AG10803 (cell line): ENCODE measurements at regions not wholly inside any gene's neighbourhood (a gene's known extent, or its start where the extent isn't known, plus 50 kb on each side); places are given as distances from the start of the nearest gene placed in this dataset.

Experiments
- DNase-seq: peaks from one replicate; pipeline ENCODE4 v3.0.0; 2010; ENCODE audit warnings: low read depth
- H3K4me3 ChIP-seq: 2 replicates; pipeline ENCODE4 v1.5.1; 2011; ENCODE audit warnings: mild to moderate bottlenecking, low read length, control low read depth
- TF ChIP-seq, protein P1 (sequence below): conservative IDR thresholded peaks from 2 replicates; pipeline ENCODE4 v1.5.1; 2011; ENCODE audit warnings: mild to moderate bottlenecking, low read length, control low read depth, inconsistent platforms

GRCh38 chr5:167712986-167713585 is 578.4 kb upstream of the WWC1 start:
- TF ChIP-seq, protein P1, sequence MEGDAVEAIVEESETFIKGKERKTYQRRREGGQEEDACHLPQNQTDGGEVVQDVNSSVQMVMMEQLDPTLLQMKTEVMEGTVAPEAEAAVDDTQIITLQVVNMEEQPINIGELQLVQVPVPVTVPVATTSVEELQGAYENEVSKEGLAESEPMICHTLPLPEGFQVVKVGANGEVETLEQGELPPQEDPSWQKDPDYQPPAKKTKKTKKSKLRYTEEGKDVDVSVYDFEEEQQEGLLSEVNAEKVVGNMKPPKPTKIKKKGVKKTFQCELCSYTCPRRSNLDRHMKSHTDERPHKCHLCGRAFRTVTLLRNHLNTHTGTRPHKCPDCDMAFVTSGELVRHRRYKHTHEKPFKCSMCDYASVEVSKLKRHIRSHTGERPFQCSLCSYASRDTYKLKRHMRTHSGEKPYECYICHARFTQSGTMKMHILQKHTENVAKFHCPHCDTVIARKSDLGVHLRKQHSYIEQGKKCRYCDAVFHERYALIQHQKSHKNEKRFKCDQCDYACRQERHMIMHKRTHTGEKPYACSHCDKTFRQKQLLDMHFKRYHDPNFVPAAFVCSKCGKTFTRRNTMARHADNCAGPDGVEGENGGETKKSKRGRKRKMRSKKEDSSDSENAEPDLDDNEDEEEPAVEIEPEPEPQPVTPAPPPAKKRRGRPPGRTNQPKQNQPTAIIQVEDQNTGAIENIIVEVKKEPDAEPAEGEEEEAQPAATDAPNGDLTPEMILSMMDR, result no peak

DNA sequence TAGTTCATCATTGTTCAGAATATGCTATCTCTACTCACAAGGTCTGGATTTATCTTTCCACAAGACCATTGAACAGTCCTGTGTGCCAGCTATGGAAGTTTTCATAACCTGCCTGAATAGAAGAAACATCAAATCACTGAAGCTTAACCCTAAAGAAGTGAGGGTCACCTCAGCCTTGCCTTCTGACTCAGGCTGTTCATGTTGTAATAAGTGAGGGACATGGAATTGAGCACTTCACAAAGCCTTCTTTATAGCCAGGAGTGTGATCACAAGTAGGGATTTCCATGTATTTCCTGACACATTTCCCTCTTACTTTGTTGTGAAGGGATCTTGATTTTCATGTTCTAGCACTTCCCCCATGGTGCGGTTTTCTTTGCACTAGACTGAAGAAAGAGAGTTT is 577.5 kb upstream of the WWC1 start:
- no peak for DNase-seq
- TF ChIP-seq, protein P1, result no peak

More at GRCh38 chr5:167712986-167713585, 578.4 kb upstream of the WWC1 start:
- H3K4me3 ChIP-seq, result no peak overlapping the region
- no peak for DNase-seq

GRCh38 chr5:167716126-167716775 is 575.2 kb upstream of the WWC1 start:
- DNase-seq, result peak; percentile 96
- H3K4me3 ChIP-seq, result no peak overlapping the region
- TF ChIP-seq, protein P1, result no peak

More for the DNA sequence above, 577.5 kb upstream of the WWC1 start:
- no peak overlapping the region for H3K4me3 ChIP-seq

GRCh38 chr5:167720259-167720658 is 571.2 kb upstream of the WWC1 start:
- H3K4me3 ChIP-seq, result no peak overlapping the region
- TF ChIP-seq, protein P1, result no peak
- peak; percentile 71 for DNase-seq

DNA sequence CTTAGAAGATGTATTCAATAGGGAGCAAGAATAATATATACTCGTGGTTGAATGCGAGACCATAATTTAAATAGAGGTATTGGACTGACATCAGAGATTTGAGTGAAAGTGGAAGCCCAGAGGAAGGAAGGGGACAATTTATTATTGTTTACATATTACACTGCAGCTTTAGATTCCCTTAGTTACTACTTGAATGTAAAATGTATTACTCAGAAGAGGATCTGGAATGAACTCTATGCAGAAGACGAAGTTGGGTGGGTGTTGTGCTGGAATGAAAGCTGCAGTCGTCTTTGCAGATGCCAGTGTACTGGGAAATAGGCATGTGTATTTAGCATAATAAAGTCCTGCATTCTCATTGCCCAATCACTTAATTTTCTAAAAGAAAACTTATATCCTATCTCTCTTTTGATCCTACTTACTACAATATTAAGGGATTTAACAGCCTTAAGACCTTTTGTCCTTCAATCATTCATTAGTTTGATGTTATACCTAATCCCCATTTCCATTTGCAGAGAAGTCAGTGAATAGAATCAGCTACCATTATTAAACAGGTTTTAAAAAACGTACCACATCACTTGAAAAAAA is 570.7 kb upstream of the WWC1 start:
- DNase-seq, result peak; percentile 93
- TF ChIP-seq, protein P1, result no peak
- no peak overlapping the region for H3K4me3 ChIP-seq

DNA sequence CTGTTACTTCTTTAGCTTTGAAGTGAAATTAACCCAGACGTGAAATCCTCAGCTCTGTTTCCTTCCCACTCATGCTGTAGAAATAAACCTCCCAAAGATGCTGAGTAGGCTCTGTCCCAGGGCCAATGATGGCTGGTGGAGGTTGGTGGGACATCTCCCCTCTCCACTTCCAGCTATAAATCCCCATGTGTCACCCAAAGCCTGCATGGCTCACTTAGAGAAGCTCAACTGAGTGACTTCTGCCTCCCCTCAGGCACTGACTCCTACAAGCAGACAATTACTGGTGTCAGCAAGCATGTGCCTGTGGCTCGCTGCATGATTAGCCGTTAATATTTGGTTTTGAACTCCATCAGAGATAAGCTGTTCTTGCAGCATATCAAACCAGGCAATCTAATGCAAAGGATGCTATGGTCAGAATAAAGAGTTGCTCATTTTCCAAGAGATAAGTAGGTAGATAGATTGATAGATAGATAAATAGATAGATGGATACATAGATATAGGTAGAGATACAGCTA is 569.5 kb upstream of the WWC1 start:
- H3K4me3 ChIP-seq, result no peak overlapping the region
- DNase-seq, result no peak

More for the DNA sequence above, 569.5 kb upstream of the WWC1 start:
- TF ChIP-seq, protein P1, result no peak
